ENCODE measurements at regions not wholly inside any gene's neighbourhood (a gene's known extent, or its start where the extent isn't known, plus 50 kb on each side); places are given as distances from the start of the nearest gene placed in this dataset.
A peak's percentile ranks its signal among the peaks of the same experiment; 100 is the strongest.
"Not testable (repeated sequence)": the region's sequence is repeated elsewhere in the genome, so short reads cannot be mapped to it uniquely, and the experiment has no call there.

DNA sequence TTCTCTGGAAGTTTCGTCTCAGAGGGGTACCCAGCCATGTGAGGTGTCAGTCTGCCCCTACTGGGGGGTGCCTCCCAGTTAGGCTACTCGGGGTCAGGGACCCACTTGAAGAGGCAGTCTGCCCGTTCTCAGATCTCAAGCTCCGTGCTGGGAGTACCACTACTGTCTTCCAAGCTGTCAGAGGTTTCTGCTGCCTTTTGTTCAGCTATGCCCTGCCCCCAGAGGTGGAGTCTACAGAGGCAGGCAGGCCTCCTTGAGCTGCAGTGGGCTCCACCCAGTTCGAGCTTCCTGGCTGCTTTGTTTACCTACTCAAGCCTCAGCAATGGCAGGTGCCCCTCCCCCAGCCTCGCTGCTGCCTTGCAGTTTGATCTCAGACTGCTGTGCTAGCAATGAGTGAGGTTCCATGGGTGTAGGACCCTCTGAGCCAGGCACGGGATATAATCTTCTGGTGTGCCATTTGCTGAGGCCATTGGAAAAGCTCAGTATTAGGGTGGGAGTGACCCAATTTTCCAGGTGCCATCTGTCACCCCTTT lies 71.0 kb upstream of the SH3GLB1 start:
- DNase-seq = not testable (repeated sequence)

DNA sequence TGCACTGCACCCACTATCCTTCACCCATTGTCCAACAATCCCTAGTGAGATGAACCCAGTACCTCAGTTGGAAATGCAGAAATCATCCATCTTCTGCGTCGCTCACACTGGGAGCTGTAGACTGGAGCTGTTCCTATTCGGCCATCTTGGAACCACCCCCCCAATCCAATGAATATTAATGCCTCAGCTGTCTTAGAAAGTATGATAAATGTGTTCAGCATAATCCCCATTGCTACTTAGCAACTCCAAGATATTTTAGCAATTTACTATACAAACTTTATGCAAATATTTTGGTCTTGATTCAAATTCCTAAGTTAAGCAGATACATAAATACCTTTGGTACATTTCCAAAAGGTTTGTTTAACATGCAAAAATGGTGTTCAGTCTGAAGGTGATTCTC lies 70.5 kb upstream of the SH3GLB1 start:
- no peak for DNase-seq

DNA sequence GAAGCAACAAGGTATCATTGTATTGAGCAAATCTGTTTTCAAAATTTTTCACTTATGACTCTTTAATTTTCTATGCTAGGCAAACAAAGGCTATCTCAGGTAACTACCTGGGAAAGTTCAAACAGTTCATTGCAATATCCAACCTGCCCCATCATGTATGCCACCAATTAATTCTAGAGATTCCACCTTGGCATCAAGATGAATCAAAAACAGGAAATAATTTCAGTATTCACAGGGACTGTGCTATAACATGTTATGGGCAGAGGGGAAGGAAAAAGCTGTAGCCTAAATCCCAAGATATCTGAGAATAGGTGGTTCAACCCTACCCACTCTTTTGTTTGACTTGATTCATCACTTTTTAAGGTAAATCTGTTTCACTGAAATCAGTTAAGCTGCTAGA lies 67.5 kb upstream of the SH3GLB1 start:
- DNase-seq = peak; percentile 9

DNA sequence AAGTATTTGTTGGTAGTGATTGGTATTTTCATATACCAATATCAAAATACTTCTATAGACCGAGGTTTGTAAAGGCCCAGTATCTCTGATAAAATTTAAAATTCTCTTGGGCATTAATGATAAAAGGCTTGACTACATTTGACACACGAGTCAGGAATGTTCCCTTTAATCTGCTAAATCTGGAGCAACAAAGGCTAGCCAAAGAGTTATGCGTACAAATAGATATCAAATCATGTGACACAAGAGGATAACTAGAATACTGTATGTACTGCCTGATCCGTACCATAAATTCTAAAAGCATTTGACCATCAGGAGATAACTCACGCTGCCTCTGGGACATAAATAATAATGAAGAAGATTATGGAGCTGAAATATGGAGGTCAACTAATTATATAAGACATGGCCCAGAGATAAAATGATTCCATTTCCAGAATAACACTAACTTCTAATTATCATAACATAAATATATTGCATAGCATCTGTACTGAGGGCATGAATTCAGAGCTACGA lies 64.2 kb upstream of the SH3GLB1 start:
- no peak for DNase-seq

DNA sequence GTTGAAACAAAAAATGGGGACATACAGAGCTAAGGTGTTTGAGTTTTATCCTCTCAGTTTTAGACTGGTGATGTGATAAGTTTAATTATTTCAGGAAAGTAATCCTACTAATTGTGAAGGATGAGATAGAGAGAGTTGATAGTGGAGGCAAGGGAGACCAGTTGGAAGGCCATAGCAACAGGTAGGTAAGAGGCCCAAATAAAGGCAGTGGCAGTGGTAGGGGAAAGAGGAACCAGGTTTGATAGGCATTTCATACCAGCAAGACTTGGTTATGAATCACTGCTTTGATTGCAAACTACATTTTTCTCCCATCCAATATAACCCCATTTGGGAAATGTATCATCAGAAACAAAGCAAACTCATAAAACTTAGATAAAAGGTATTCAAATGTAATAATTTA lies 63.1 kb upstream of the SH3GLB1 start:
- no peak for DNase-seq

DNA sequence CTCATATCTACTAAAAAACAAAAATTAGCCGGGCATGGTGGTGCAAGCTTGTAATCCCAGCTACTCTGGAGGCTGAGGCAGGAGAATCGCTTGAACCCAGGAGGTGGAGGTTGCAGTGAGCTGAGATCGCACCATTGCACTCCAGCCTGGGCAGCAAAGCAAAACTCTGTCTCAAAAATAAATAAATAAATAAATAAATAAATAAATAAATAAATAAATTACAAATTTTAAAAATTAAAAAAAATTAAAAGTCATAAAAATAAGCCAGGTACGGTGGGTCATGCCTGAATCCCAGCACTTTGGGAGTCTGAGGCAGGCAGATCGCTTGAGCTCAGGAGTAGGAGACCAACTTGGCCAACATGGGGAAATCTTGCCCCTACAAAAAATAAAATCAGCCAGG lies 59.7 kb upstream of the SH3GLB1 start:
- not testable (repeated sequence) for DNase-seq

DNA sequence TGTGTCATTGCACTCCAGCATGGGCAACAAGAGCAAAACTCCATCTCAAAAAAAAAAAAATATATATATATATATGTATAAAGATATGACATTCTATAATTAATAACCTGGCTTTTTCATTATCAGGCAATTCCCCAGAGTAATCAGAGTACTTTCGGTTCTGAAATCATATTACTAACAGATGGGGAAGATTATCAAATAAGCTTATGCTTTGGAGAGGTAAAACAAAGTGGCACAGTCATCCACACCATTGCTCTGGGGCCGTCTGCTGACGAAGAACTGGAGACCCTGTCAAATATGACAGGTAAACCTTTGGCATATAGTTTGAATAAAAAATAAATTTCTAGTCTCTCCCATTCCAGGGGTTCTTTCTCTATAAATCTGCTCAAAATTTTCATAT lies 58.5 kb upstream of the SH3GLB1 start:
- no peak for DNase-seq

DNA sequence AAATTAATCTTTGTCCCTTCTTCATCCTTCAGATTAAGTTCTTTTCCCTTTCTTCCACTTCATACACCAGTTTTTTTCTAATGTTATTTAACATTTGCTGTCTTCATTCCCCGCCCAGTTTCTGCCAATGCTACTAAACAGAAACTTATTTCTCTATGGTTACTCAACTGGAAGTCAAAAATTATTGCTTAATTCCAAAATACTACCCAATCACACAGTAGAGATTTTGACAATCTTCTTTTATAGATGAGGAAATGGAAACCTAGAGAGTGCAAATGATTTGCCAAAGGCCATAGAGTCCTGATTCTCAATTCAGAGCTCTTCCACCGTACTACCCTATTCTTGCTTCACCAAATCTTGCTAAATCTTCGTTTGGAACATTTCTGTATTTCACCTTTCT lies 58.1 kb upstream of the SH3GLB1 start:
- no peak for DNase-seq

DNA sequence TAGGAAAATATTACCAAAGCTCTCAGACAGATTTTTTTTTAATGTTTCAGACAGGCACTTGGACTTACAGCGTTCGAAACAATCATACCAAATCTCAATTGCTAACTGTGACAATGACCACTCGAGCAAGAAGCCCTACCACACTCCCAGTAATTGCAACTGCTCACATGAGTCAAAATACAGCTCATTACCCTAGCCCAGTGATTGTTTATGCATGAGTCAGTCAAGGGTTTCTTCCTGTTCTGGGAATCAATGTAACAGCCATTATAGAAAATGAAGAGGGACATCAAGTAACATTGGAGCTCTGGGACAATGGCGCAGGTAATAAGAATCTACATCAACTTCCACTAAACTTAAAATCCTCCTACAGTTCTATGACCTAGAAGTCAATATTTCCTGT lies 56.1 kb upstream of the SH3GLB1 start:
- no peak for DNase-seq

DNA sequence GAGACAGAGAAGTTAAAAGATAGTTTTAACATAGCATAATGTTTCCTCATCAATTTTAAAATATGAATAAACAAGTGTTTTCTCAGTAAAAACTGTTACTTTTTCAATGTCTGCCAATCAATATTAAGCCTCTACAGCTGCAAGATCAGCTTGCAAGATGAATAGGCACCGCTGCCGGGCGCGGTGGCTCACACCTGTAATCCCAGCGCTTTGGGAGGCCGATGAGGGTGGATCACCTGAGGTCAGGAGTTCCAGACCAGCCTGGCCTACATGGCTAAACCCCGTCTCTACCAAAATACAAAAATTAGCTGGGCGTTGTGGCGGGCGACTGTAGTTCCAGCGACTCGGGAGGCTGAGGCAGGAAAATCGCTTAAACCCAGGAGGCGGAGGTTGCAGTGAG lies 54.8 kb upstream of the SH3GLB1 start:
- no peak for DNase-seq

DNA sequence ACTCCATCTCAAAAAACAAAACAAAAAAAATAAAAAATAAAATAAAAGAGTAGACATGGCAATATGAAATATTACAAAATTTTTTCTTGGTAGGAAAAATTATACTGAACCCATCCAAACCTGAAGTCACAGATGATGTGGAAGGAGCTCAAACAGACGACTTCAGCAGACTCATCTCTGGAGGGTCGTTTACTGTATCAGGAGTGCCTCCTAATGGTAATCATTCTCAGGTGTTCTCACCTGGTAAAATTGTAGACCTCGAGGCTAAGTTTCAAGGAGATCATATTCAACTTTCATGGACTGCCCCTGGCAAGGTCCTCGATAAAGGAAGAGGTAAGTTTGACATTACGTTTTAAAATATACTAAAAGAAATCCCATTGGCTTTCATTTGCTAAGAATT lies 54.3 kb upstream of the SH3GLB1 start:
- no peak for DNase-seq
